ENCODE measurements at regions not wholly inside any gene's neighbourhood (a gene's known extent, or its start where the extent isn't known, plus 50 kb on each side); places are given as distances from the start of the nearest gene placed in this dataset.

GRCh38 chr2:219947575-219947974 is 320.1 kb downstream of the SLC4A3 start:
- no peak for TF ChIP-seq CTCF (IDR thresholded peaks at IDR 0.05; ENCODE audit: insufficient read depth, low read depth, low read length)
- no peak overlapping the region for H3K4me3 ChIP-seq (ENCODE audit: low read depth, low read length)
- DNase-seq (ENCODE audit: low read depth), result no peak

GRCh38 chr2:219949053-219949452 is 321.6 kb downstream of the SLC4A3 start:
- H3K4me3 ChIP-seq (ENCODE audit: low read depth, low read length), result no peak overlapping the region
- no peak for TF ChIP-seq CTCF (IDR thresholded peaks at IDR 0.05; ENCODE audit: insufficient read depth, low read depth, low read length)
- no peak for DNase-seq (ENCODE audit: low read depth)

GRCh38 chr2:219951099-219951498 is 323.7 kb downstream of the SLC4A3 start:
- DNase-seq (ENCODE audit: low read depth), result no peak
- no peak for TF ChIP-seq CTCF (IDR thresholded peaks at IDR 0.05; ENCODE audit: insufficient read depth, low read depth, low read length)

DNA sequence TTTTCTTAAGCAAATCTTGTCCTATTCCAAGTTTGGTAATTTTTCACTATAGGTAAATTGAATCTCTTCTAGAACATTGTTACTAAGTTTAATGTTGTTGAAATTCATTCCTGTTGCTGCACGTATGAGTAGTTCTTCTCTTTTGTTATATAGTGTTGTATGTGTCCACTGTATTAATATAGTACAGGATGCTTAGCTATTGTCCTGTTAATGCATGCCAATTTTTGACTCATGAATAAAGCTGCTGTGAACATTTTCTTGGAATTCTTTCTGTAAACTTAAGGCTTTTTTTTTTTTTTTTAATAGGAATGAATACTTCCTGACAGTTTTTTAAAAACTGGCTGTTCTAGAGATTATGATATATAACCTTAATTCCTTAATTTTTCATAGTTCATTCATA is 326.9 kb downstream of the SLC4A3 start:
- no peak for TF ChIP-seq CTCF (IDR thresholded peaks at IDR 0.05; ENCODE audit: insufficient read depth, low read depth, low read length)
- no peak for DNase-seq (ENCODE audit: low read depth)

More at GRCh38 chr2:219951099-219951498, 323.7 kb downstream of the SLC4A3 start:
- no peak overlapping the region for H3K4me3 ChIP-seq (ENCODE audit: low read depth, low read length)

GRCh38 chr2:219957820-219958219 is 330.4 kb downstream of the SLC4A3 start:
- DNase-seq (ENCODE audit: low read depth), result no peak
- TF ChIP-seq CTCF (IDR thresholded peaks at IDR 0.05; ENCODE audit: insufficient read depth, low read depth, low read length), result no peak

More for the DNA sequence above, 326.9 kb downstream of the SLC4A3 start:
- H3K4me3 ChIP-seq (ENCODE audit: low read depth, low read length), result no peak overlapping the region

GRCh38 chr2:219958941-219959340 is 331.5 kb downstream of the SLC4A3 start:
- no peak overlapping the region for H3K4me3 ChIP-seq (ENCODE audit: low read depth, low read length)
- no peak for TF ChIP-seq CTCF (IDR thresholded peaks at IDR 0.05; ENCODE audit: insufficient read depth, low read depth, low read length)
- DNase-seq (ENCODE audit: low read depth), result no peak

More at GRCh38 chr2:219957820-219958219, 330.4 kb downstream of the SLC4A3 start:
- no peak overlapping the region for H3K4me3 ChIP-seq (ENCODE audit: low read depth, low read length)

GRCh38 chr2:219959471-219959870 is 332.0 kb downstream of the SLC4A3 start:
- no peak for DNase-seq (ENCODE audit: low read depth)
- H3K4me3 ChIP-seq (ENCODE audit: low read depth, low read length), result no peak overlapping the region
- no peak for TF ChIP-seq CTCF (IDR thresholded peaks at IDR 0.05; ENCODE audit: insufficient read depth, low read depth, low read length)
